Ovary (tissue), 7 donors: ENCODE measurements at regions not wholly inside any gene's neighbourhood (a gene's known extent, or its start where the extent isn't known, plus 50 kb on each side); places are given as distances from the start of the nearest gene placed in this dataset.

Source experiments
- DNase-seq, 5 donors: peaks; one replicate each; pipeline ENCODE4 v3.0.0-alpha.2; 2019 to 2020
- H3K27ac ChIP-seq, 2 donors: fragments of 200-600 bp; one replicate each; pipeline versions ENCODE4 v1.5.1 to v1.8.0; 2019 to 2022
- H3K27me3 ChIP-seq: fragments of 200-600 bp; one replicate; pipeline ENCODE4 v1.8.0; 2022
- H3K36me3 ChIP-seq: fragments of 200-600 bp; sonication (generic); one replicate; pipeline ENCODE4 v1.5.1; 2019
- H3K4me1 ChIP-seq: one replicate; pipeline ENCODE4 v1.8.1; 2013; ENCODE audit warnings: mild to moderate bottlenecking, moderate library complexity; ENCODE audit not compliant: insufficient read depth
- H3K4me3 ChIP-seq: fragments of 200-600 bp; sonication (generic); one replicate; pipeline ENCODE4 v1.5.1; 2017
- H3K9me3 ChIP-seq, 2 donors: fragments of 200-600 bp in 1 of 2; sonication (generic) in 1 of 2; one replicate each; pipeline versions ENCODE4 v1.5.1 to v1.8.1; 2013 to 2019; ENCODE audit warnings: mild to moderate bottlenecking in 1 of 2, moderate library complexity in 1 of 2
- EP300 ChIP-seq: sonication (generic); formaldehyde crosslinking; IDR thresholded peaks from one replicate; pipeline ENCODE4 v1.6.1; 2017; ENCODE audit warnings: antibody characterized with exemption
- POLR2A ChIP-seq: fragments of 450-650 bp; IDR thresholded peaks from one replicate; pipeline ENCODE4 v1.6.1; 2017; ENCODE audit warnings: antibody characterized with exemption, mild to moderate bottlenecking, moderate library complexity
- WGBS, 3 donors: extraction: QIAGEN DNeasy Blood & Tissue Kit in 1 of 3; methylation state at CpG; one replicate each; pipeline versions ENCODE4 v1.1.5 to v1.1.7; 2013 to 2017; 5-methylcytosine and 5-hydroxymethylcytosine counted together
- intact Hi-C, 4 donors: fragments of 100-400 bp; cut with DNase I; formaldehyde crosslinking; loops; one replicate each; pipeline versions ENCODE4 v1.11.0 to v1.15.1; 2022 to 2023
- TF ChIP-seq, protein P1 (sequence below), 3 donors: fragments of 450-650 bp in 2 of 3; fragments of 200-600 bp in 1 of 3; IDR thresholded peaks; one replicate each; pipeline versions ENCODE4 v1.5.1 to v1.8.0; 2016 to 2022; ENCODE audit warnings: antibody characterized with exemption in 3 of 3, mild to moderate bottlenecking in 1 of 3
- donor health status: DM: no; HTN: no; CAD: no; lungs with moderate emphysema.
- donor health status: DM: no; HTN: no; CAD: no.
- donor health status: Bipolar disorder and iron deficiency.
- donor health status: DM: no; HTN: no; CAD: no.
- donor health status: DM: yes; HTN: yes; CAD: no.

DNA sequence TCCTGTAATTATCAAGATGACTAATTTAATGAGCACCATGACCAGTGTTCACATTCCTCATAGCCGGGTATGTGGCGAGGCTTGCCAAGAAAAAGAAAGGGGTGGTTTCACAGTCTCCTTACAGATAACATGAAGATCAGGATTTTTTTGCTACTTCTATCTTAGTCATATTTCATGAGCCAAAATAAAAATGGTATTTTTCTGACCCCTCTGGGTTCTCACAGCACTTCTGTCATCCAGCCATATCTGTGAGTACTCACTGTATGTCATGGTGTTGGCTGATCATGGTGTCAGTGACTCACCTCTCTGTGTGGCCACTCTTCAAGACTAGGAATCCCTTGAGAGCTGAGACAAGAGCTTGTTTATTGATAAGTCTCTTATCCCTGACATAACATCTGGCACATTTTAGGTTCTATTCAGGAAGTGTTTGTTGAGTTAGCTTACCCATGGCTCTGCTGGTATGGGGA is 130.5 kb upstream of the LMCD1 start:
- no peak for TF ChIP-seq EP300
- TF ChIP-seq POLR2A: no peak
- TF ChIP-seq, protein P1, sequence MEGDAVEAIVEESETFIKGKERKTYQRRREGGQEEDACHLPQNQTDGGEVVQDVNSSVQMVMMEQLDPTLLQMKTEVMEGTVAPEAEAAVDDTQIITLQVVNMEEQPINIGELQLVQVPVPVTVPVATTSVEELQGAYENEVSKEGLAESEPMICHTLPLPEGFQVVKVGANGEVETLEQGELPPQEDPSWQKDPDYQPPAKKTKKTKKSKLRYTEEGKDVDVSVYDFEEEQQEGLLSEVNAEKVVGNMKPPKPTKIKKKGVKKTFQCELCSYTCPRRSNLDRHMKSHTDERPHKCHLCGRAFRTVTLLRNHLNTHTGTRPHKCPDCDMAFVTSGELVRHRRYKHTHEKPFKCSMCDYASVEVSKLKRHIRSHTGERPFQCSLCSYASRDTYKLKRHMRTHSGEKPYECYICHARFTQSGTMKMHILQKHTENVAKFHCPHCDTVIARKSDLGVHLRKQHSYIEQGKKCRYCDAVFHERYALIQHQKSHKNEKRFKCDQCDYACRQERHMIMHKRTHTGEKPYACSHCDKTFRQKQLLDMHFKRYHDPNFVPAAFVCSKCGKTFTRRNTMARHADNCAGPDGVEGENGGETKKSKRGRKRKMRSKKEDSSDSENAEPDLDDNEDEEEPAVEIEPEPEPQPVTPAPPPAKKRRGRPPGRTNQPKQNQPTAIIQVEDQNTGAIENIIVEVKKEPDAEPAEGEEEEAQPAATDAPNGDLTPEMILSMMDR (IDR thresholded peaks at IDR 0.05): no peak
- Histone ChIP-seq H3K36me3 (no peaks in the 10 kb centered on the region), H3K4me3 (no peak overlapping the region), H3K9me3 (no peaks in the 10 kb centered on the region), H3K27ac (no peak overlapping the region), H3K4me1 (no peaks in the 10 kb centered on the region), H3K27me3 (no peaks in the 10 kb centered on the region)
- intact Hi-C loops: no loop called here
- WGBS, 3 donors: 12 to 26% (median 21%) methylated on average over 2 of the region's 2 CpGs
- no peak for DNase-seq

DNA sequence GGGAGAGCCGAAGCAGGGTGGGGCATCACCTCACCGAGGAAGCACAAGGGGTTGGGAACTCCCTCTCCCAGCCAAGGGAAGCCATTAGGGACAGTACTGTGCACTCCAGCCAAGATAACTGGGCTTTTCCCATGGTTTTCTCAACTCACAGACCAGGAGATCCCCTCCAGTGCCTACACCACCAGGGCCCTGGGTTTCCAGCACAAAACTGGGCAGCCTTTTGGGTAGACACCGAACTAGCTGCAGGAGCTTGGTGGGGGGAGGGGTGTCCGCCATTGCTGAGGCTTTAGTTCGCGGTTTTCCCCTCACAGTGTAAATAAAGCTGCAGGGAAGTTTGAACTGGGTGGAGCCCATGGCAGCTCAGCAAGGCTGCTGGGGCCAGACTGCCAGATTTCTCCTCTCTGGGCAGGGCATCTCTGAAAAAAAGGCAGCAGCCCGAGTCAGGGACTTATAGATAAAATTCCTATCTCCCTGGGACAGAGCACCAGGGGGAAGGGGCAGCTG is 129.6 kb upstream of the LMCD1 start:
- H3K36me3 ChIP-seq: no peaks in the 10 kb centered on the region
- TF ChIP-seq EP300 (no peak), POLR2A (no peak)
- TF ChIP-seq, protein P1 (IDR thresholded peaks at IDR 0.05): no peak
- H3K27ac ChIP-seq: no peak overlapping the region
- WGBS, 3 donors: 52 to 69% (median 67%) methylated on average over 7 of the region's 7 CpGs
- H3K4me3 ChIP-seq: no peak overlapping the region
- intact Hi-C loops: no loop called here
- H3K4me1 ChIP-seq: no peaks in the 10 kb centered on the region
- H3K27me3 ChIP-seq: no peaks in the 10 kb centered on the region
- no peak for DNase-seq
- no peaks in the 10 kb centered on the region for H3K9me3 ChIP-seq

DNA sequence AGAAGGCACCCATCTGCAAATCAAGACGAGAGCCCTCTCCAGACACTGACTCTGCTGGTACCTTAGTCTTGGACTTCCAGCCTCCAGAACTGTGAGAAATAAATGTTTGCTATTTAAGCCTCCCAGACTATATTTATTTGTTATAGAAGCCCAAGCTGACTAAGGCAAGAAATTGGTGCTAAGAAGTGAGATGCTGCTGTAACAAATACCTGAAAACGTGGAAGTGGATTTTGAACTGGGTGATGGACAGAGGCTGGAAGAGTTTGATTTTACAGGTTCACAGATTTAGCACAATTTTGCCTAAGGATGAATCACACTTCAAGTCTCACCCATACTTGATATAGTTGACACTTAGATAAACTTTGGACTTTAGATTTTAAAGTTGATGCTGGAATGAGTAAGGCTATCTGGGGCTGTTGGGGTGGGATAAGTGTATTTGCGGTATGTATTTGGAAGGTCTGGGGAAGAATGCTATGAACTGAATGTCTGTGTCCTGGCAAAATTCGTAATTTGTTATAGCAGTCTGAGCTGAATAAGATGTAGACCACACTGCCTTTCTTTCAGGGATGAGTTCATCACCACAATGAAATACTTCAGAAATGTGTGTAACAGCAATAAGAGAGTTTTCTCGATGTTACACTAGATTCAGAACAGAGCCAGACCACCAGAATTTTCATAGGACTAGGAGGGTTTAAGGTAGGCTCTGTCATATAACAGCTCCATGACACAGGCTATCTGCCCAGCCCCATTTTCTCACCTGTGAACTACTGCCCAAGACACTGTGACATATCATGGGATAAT is 120.5 kb upstream of the LMCD1 start:
- intact Hi-C loops: no loop called here
- no peaks in the 10 kb centered on the region for H3K27me3 ChIP-seq
- no peaks in the 10 kb centered on the region for H3K36me3 ChIP-seq
- TF ChIP-seq, protein P1 (IDR thresholded peaks at IDR 0.05): no peak
- H3K4me1 ChIP-seq: no peaks in the 10 kb centered on the region
- H3K27ac ChIP-seq: no peak overlapping the region
- peaks cover 0 to 3% of the 10 kb centered on the region in 2 donors for H3K9me3 ChIP-seq
- H3K4me3 ChIP-seq: no peak overlapping the region
- WGBS, 3 donors: 85 to 92% (median 91%) methylated on average over 5 of the region's 5 CpGs
- no peak for DNase-seq

DNA sequence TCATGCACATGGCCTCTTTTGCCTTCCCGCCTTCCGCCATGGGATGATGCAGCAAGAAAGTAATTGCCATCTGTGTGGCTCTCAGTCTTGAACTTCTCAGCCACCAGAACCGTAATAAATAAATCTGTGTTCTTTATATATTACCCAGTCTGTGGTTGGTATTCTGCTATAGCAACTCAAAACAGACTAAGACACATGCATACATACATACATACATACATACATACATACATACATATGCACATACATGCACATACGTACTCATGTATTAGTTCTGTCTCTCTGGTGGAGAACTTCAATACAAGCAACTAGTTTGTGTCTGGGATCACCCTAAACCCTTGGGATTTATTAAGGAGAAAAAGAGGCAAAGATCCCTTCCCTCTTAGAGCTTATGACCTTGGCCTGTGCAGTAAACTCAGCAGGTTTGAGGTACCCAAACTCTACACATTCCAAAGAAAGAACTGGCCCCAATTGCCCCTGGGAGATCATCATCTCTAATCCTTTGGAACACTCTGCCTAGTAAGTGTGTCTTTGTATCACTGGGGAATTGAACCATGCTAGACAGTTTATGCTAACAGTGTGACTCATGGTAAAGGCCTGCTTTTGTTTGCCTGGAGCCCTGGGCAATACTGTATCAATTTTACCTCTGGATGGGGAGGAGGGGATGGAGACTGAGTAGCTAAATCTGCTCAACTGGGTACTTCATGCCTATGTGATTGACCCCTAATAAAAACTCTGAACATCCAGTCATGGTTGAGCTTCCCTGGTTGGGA is 115.6 kb upstream of the LMCD1 start:
- Histone ChIP-seq H3K4me1 (no peaks in the 10 kb centered on the region), H3K36me3 (no peaks in the 10 kb centered on the region), H3K27ac (no peak overlapping the region), H3K4me3 (no peak overlapping the region), H3K9me3 (no peaks in the 10 kb centered on the region), H3K27me3 (no peaks in the 10 kb centered on the region)
- no peak for TF ChIP-seq POLR2A
- no peak for TF ChIP-seq EP300
- TF ChIP-seq, protein P1 (IDR thresholded peaks at IDR 0.05): no peak
- intact Hi-C loops: no loop called here
- DNase-seq: no peak
- 95 to 98% (median 96%) methylated on average over 4 of the region's 4 CpGs for WGBS, 3 donors
